CD4-positive, alpha-beta T cell treated with Interleukin-15 for 4 hours (primary cell): ENCODE measurements at regions not wholly inside any gene's neighbourhood (a gene's known extent, or its start where the extent isn't known, plus 50 kb on each side); places are given as distances from the start of the nearest gene placed in this dataset.
"Not testable (repeated sequence)": the region's sequence is repeated elsewhere in the genome, so short reads cannot be mapped to it uniquely, and the experiment has no call there.

ENCODE experiments used
- DNase-seq: peaks from one replicate; pipeline ENCODE4 v3.0.0-alpha.2; 2020; ENCODE audit warnings: low spot score

DNA sequence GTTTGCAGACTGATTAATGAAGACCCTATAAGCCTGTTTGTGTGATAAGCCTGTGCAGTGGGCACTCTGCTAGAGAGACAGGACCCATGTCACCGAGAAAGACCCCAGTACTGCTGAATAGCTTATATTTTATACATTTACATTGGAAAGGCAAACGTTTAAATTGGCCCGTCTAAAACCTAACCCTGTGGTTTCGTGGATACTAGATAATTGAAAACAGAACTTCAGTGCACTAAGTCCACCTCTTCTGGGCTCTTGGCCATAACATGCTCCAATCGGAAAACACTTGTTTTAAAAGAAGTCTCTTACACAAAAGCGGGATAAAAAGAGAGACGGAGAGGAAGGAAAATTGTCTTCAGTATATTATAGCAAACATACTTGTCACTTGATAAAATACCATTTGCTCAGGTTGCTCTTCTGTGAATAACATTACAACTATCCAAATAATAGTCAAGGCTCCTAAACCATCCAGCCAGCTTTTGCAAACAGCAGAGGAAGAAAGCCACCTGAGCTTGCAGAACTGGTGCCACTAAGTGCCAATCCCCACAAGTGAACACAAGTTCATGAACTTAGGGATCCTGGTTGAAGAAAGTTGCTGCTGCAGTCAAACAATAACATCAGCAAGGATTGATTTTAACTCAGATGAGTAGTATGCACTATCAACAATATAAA is 218.4 kb upstream of the FN1 start:
- no peak for DNase-seq

- DNase-seq: no peak
Observed at GRCh38 chr2:215653344-215654030, 217.6 kb upstream of the FN1 start.

- no peak for DNase-seq
Observed at GRCh38 chr2:215652388-215652787, 216.5 kb upstream of the FN1 start.

GRCh38 chr2:215651412-215651811 is 215.5 kb upstream of the FN1 start:
- DNase-seq: no peak

DNA sequence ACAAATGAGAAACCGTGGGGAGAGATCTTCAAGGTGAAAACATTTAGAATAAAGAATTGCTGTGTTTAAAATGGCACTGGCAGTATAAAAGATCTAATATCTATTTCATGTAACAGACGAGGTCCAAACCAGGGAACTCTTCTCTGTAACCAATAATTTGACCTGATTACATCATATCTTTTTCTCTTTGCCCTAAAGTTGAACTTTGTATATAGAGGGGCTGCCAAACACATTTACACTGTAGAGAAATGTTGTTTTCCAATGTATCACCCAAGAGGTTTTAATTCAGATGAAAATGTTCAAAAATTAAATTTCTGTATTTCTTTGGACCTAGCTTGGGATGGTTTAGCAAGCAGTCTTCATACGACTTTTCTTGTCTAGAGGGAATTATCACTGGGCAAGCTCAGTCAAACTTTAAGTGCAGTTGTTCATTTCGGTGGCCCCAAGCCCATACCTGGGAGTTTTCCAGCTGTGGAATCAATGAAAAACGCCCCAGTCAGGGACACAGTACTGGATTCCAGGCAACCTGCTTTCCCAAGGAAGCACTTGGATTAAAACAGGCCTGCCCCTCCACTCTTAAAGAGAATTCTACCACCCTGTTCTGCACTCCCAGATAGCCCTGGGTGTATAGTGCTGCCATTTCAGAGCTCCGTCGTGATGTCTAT is 208.5 kb upstream of the FN1 start:
- DNase-seq: no peak

DNA sequence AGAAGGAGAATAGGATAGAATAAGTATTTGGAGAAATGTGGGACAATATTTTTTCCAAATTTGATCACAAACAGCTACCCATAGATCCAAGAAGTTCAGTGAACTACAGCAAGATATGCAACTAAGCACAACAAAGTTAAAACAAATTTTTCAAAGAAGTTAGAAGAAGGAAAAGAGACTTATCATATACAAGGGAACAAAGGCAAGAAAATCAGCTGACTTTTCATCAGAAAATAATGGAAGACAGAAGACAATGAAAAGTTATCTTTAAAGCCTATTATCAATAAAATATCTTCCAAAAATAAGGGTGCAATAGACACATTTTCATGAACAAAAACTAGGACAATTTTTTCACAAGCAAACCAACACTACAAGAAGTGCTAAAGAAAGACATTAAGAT is 202.8 kb upstream of the FN1 start:
- DNase-seq: no peak

DNA sequence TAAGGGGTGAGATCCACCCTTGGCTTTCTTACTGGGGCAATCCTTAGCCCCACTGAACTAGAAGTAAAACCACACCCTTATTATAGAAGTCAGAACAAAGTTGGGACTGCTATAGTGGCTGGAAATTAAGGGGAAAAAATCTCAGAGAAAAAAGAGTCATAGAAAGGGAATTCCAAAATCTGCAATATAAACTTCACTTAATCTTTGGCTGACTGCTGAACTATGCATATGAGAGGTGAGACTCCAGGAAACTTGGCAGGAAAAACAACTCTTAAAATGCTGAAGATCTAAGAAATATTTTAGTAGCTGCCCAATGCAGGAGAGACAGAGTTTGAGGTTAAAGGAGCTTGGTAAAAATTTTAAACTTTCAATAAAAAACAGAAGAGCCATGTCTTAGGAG is 201.8 kb upstream of the FN1 start:
- DNase-seq: no peak

DNA sequence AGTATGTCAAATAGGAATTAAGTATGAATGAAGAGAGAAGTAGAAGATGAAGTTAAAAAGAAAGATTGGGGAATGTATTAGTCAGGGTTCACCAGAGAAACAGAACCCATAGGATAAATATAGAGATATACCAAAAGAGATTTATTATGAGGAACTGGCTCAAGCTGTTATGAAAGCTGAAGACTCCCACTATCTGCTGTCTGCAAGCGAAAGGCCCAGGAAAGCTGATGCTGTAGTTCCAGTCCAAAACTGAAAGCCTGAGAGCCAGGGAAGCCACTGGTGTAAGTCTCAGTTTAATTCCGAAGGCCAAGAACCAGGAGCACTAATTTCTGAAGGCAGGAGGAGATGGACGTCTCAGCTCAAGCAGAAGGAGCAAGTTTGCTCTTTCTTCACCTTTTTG is 200.9 kb upstream of the FN1 start:
- no peak for DNase-seq

GRCh38 chr2:215635788-215636139 is 199.9 kb upstream of the FN1 start:
- no peak for DNase-seq

DNA sequence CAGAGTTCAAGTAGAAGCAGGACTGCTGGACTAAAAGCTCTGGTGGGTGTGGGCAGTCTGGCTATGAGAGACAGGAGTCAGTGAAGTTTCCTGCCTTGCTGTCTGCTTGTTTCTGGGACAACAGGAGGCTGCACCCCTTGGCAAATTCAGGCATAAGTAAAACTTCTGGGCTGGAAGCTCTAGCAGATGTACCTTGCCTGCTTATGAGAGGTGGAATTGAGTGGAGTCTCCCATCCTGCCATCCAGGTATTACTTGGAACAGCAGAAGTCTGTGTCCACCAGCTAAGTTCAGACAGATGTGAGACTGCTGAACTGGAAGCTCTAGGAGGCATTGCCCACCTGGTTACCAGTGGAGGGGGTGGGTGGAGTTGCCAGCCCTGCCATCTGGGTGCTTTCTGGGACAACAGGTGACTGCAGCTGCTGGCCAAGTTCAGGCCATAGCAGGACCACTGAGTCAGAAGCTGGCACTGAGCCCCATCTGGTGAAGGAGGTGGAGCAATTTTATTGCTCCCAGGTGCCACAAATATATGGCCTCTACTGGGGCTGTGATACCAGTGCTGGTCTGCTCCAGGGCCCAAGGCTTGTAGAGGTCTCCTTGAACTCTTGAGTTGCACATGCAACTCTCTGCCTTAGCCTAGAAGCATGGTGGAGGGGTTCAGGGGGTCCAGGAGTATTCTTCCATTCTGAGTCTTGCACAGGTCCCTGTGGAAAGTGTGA is 199.4 kb upstream of the FN1 start:
- no peak for DNase-seq

GRCh38 chr2:215633360-215633759 is 197.5 kb upstream of the FN1 start:
- no peak for DNase-seq

DNA sequence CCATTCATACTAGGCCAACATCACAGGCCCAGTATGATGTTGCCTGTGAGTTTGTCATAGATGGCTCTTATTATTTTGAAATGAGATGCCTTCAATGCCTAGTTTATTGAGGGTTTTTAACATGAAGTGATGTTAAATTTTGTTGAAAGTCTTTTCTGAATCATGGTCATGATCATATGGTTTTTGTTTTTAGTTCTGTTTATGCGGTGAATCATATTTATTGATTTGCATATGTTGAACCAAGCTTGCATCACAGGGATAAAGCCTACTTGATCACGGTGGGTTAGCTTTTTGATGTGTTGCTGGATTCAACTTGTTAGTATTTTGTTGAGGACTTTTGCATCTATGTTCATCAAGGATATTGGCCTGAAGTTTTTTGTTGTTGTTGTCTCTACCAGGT is 195.8 kb upstream of the FN1 start:
- no peak for DNase-seq

DNA sequence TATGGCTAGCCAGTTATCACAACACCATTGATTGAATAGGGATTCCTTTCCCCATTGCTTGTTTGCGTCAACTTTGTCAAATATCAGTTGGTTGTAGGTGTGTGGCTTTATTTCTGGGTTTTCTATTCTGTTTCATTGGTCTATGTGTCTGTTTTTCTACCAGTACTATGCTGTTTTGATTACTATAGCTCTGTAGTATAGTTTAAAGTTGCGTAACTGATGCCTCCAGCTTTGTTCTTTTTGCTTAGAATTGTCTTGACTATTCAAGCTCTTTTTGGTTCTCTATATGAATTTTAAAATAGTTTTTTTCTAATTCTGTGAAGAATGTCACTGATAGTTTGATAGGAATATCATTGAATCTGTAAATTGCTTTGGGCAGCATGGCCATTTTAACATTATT is 194.9 kb upstream of the FN1 start:
- DNase-seq: not testable (repeated sequence)

- no peak for DNase-seq
Observed at GRCh38 chr2:215627771-215628170, 191.9 kb upstream of the FN1 start.

- no peak for DNase-seq
Observed at GRCh38 chr2:215626812-215627281, 191.0 kb upstream of the FN1 start.

- no peak for DNase-seq
Observed at GRCh38 chr2:215626063-215626462, 190.2 kb upstream of the FN1 start.

- no peak for DNase-seq
Observed at GRCh38 chr2:215625207-215625606, 189.3 kb upstream of the FN1 start.

GRCh38 chr2:215624423-215624829 is 188.6 kb upstream of the FN1 start:
- DNase-seq: no peak

DNA sequence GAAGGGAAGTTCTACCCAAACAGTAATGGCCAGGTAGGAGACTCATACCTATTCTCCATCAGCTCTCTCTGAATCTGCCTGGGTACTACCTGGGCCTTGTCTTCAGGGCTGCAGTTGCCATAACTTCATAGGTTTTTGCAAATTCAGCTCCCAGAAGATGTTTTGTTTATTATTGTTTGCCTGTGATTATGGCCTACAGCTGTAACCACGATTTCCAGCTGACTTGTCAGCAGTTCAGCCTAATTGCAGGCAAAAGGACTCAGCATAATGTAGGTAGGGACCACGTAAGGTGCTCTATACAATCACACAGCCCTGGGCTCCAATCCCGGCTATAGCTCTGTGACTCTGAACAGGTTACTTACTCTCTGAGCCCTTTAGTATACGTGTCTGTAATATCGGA is 187.0 kb upstream of the FN1 start:
- DNase-seq: no peak

GRCh38 chr2:215621381-215621780 is 185.5 kb upstream of the FN1 start:
- no peak for DNase-seq

- DNase-seq: no peak
Observed at GRCh38 chr2:215620528-215620927, 184.7 kb upstream of the FN1 start.

DNA sequence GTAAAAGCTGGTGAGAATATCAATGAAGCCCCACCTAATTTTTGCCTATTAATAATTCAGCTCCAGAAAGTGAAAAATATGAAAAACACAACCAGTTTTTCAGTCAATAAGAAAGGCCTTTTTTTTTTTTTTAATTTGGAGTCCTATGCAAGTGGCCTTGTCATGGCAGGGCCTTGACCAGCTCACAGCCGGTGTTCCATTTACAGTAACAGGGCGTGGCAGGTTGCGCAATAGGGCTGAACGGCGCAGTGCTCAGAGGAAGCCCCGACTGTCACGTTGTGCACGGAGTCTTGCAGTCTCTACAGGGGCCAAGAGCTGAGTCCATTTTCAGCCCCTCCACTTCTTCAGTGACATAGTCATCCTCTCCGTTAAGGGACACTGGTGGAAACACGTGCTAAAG is 184.1 kb upstream of the FN1 start:
- DNase-seq: no peak
